GM23338 (cell line): ENCODE measurements at regions not wholly inside any gene's neighbourhood (a gene's known extent, or its start where the extent isn't known, plus 50 kb on each side); places are given as distances from the start of the nearest gene placed in this dataset.

Source experiments
- ATAC-seq: fragments of 200-7000 bp; cut with Tn5 transposase; 3 replicates; pipeline ENCODE4 v1.9.1; 2020
- DNase-seq: peaks from one replicate; pipeline ENCODE4 v3.0.0-alpha.2; 2015; ENCODE audit warnings: low spot score
- H2AFZ ChIP-seq: fragments of 200-600 bp; sonication (generic); 2 replicates; pipeline ENCODE4 v1.8.0; 2016; ENCODE audit warnings: antibody characterized with exemption, mild to moderate bottlenecking, moderate library complexity
- H3F3A ChIP-seq: fragments of 200-600 bp; sonication (generic); replicated peaks from 2 replicates; pipeline ENCODE4 v1.8.0; 2017; ENCODE audit warnings: antibody characterized with exemption, mixed run types, low read depth
- H3K27ac ChIP-seq: fragments of 200-600 bp; sonication (generic); 2 replicates; pipeline ENCODE4 v1.6.1; 2016; ENCODE audit warnings: low read depth
- H3K27me3 ChIP-seq: fragments of 200-600 bp; sonication (generic); 2 replicates; pipeline ENCODE4 v1.8.0; 2016; ENCODE audit warnings: mild to moderate bottlenecking, mixed run types, moderate library complexity; ENCODE audit not compliant: insufficient read depth
- H3K36me3 ChIP-seq: fragments of 200-600 bp; sonication (generic); 2 replicates; pipeline ENCODE4 v1.8.0; 2016; ENCODE audit warnings: mild to moderate bottlenecking; ENCODE audit not compliant: insufficient read depth
- H3K4me1 ChIP-seq: fragments of 200-600 bp; sonication (generic); 2 replicates; pipeline ENCODE4 v1.8.0; 2016; ENCODE audit warnings: mild to moderate bottlenecking, moderate library complexity; ENCODE audit not compliant: insufficient read depth
- H3K4me2 ChIP-seq: fragments of 200-600 bp; sonication (generic); 2 replicates; pipeline ENCODE4 v1.7.1; 2017; ENCODE audit warnings: mixed run types
- H3K4me3 ChIP-seq: fragments of 200-600 bp; sonication (generic); 2 replicates; pipeline ENCODE4 v1.6.1; 2016; ENCODE audit warnings: mixed run types
- H3K79me2 ChIP-seq: fragments of 200-600 bp; sonication (generic); replicated peaks from 2 replicates; pipeline ENCODE4 v1.8.0; 2017; ENCODE audit warnings: mild to moderate bottlenecking; ENCODE audit not compliant: insufficient read depth
- H3K9me2 ChIP-seq: fragments of 200-600 bp; sonication (generic); 2 replicates; pipeline ENCODE4 v1.8.0; 2017; ENCODE audit not compliant: insufficient read depth
- H4K20me1 ChIP-seq: fragments of 200-600 bp; sonication (generic); replicated peaks from 2 replicates; pipeline ENCODE4 v1.8.0; 2017; ENCODE audit warnings: mild to moderate bottlenecking; ENCODE audit not compliant: insufficient read depth
- H3K27ac Mint-ChIP-seq: 2 replicates; pipeline ENCODE4 v1.8.0; 2020; ENCODE audit warnings: inconsistent platforms, mild to moderate bottlenecking, moderate library complexity, mixed read lengths
- H3K27me3 Mint-ChIP-seq: 3 replicates; pipeline ENCODE4 v1.8.0; 2022; ENCODE audit warnings: low read depth, mild to moderate bottlenecking, moderate library complexity, mixed read lengths, inconsistent platforms; ENCODE audit not compliant: insufficient read depth, poor library complexity
- H3K36me3 Mint-ChIP-seq: 3 replicates; pipeline ENCODE4 v1.8.0; 2021; ENCODE audit warnings: low read depth, mild to moderate bottlenecking, inconsistent platforms, moderate library complexity, mixed read lengths
- H3K4me1 Mint-ChIP-seq: 3 replicates; pipeline ENCODE4 v1.8.0; 2020; ENCODE audit warnings: mild to moderate bottlenecking, inconsistent platforms, mixed read lengths
- H3K4me3 Mint-ChIP-seq: 3 replicates; pipeline ENCODE4 v1.8.0; 2021; ENCODE audit warnings: moderate library complexity, mild to moderate bottlenecking, inconsistent platforms, mixed read lengths
- H3K9me3 Mint-ChIP-seq: 3 replicates; pipeline ENCODE4 v1.8.0; 2020; ENCODE audit warnings: moderate library complexity, mild to moderate bottlenecking, inconsistent platforms, mixed read lengths
- CREB1 ChIP-seq: fragments of 250-450 bp; sonication (Bioruptor Pico); IDR thresholded peaks from 2 replicates; pipeline ENCODE4 v1.5.0; 2020; ENCODE audit warnings: low read depth, mild to moderate bottlenecking, moderate library complexity
- CTCF ChIP-seq, 2 experiments: fragments of 200-600 bp in 1 of 2; sonication (generic) in 1 of 2; conservative IDR thresholded peaks; 2 replicates each; pipeline versions ENCODE4 v1.5.1 to v1.6.1; 2016 to 2017; ENCODE audit warnings: antibody characterized with exemption in 2 of 2, low read depth in 2 of 2, mild to moderate bottlenecking in 2 of 2, moderate library complexity in 1 of 2
- EZH2 ChIP-seq: fragments of 200-600 bp; sonication (generic); IDR thresholded peaks from one replicate; pipeline ENCODE4 v1.8.0; 2017; ENCODE audit warnings: antibody characterized with exemption, mild to moderate bottlenecking, low read depth; ENCODE audit not compliant: unreplicated experiment
- JUNB ChIP-seq: IDR thresholded peaks from one replicate; pipeline ENCODE4 v1.6.1; 2016; ENCODE audit warnings: antibody characterized with exemption; ENCODE audit not compliant: unreplicated experiment
- NANOG ChIP-seq: IDR thresholded peaks from 2 replicates; pipeline ENCODE4 v1.6.1; 2016; ENCODE audit warnings: antibody characterized with exemption, borderline replicate concordance
- POLR2AphosphoS5 ChIP-seq: IDR thresholded peaks from 2 replicates; pipeline ENCODE4 v1.6.1; 2016; ENCODE audit warnings: antibody characterized with exemption, low read depth
- STAT1 ChIP-seq: IDR thresholded peaks from one replicate; pipeline ENCODE4 v1.6.1; 2016; ENCODE audit warnings: antibody characterized with exemption; ENCODE audit not compliant: unreplicated experiment
- ZNF114 ChIP-seq: fragments of 250-450 bp; sonication (Bioruptor Pico); IDR thresholded peaks from 2 replicates; pipeline ENCODE4 v1.5.0; 2020; ENCODE audit warnings: mild to moderate bottlenecking, moderate library complexity
- ZNF331 ChIP-seq: fragments of 250-450 bp; sonication (Bioruptor Pico); IDR thresholded peaks from 2 replicates; pipeline ENCODE4 v1.5.0; 2020; ENCODE audit warnings: low read depth, mild to moderate bottlenecking, moderate library complexity
- TF ChIP-seq, protein P1 (sequence below): IDR thresholded peaks from 2 replicates; pipeline ENCODE4 v1.6.1; 2016; ENCODE audit warnings: antibody characterized with exemption
- TF ChIP-seq, protein P2 (sequence below): IDR thresholded peaks from one replicate; pipeline ENCODE4 v1.6.1; 2018; ENCODE audit warnings: antibody characterized with exemption; ENCODE audit not compliant: unreplicated experiment
- TF ChIP-seq, protein P3 (sequence below): fragments of 250-450 bp; sonication (Bioruptor Pico); IDR thresholded peaks from 2 replicates; pipeline ENCODE4 v1.5.0; 2020; ENCODE audit warnings: mild to moderate bottlenecking, moderate library complexity

DNA sequence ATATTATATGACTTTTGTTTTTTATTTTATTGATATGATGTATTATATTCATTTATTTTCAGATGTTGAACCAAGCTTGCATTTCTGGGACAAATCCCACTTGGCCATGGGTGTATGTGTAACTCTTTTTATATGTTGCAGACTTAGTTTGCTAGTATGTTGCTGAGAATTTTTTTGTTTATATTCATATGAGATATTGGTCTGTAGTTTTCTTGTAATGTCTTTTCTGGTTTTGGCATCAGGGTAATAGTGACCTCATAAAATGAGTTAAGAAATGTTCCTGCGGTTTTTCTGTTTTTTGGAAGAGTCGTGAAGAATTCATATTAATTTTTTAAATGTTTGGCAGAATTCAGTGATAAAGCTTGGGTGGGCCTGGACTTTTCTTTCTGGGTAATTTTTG, 88.7 kb downstream of the ASB1 start (continued):
- TF ChIP-seq, protein P1, sequence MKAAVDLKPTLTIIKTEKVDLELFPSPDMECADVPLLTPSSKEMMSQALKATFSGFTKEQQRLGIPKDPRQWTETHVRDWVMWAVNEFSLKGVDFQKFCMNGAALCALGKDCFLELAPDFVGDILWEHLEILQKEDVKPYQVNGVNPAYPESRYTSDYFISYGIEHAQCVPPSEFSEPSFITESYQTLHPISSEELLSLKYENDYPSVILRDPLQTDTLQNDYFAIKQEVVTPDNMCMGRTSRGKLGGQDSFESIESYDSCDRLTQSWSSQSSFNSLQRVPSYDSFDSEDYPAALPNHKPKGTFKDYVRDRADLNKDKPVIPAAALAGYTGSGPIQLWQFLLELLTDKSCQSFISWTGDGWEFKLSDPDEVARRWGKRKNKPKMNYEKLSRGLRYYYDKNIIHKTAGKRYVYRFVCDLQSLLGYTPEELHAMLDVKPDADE = no peak
- TF ChIP-seq ZNF114 (CRISPR knock-in tag) = no peak
- TF ChIP-seq POLR2AphosphoS5 = no peak
- no peak for TF ChIP-seq EZH2
- TF ChIP-seq, protein P2, sequence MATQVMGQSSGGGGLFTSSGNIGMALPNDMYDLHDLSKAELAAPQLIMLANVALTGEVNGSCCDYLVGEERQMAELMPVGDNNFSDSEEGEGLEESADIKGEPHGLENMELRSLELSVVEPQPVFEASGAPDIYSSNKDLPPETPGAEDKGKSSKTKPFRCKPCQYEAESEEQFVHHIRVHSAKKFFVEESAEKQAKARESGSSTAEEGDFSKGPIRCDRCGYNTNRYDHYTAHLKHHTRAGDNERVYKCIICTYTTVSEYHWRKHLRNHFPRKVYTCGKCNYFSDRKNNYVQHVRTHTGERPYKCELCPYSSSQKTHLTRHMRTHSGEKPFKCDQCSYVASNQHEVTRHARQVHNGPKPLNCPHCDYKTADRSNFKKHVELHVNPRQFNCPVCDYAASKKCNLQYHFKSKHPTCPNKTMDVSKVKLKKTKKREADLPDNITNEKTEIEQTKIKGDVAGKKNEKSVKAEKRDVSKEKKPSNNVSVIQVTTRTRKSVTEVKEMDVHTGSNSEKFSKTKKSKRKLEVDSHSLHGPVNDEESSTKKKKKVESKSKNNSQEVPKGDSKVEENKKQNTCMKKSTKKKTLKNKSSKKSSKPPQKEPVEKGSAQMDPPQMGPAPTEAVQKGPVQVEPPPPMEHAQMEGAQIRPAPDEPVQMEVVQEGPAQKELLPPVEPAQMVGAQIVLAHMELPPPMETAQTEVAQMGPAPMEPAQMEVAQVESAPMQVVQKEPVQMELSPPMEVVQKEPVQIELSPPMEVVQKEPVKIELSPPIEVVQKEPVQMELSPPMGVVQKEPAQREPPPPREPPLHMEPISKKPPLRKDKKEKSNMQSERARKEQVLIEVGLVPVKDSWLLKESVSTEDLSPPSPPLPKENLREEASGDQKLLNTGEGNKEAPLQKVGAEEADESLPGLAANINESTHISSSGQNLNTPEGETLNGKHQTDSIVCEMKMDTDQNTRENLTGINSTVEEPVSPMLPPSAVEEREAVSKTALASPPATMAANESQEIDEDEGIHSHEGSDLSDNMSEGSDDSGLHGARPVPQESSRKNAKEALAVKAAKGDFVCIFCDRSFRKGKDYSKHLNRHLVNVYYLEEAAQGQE = no peak
- no peak for TF ChIP-seq CTCF (conservative IDR thresholded peaks at IDR 0.05; ENCODE audit: low read depth in 2 of 2)
- TF ChIP-seq CREB1 = no peak
- TF ChIP-seq JUNB = no peak

DNA sequence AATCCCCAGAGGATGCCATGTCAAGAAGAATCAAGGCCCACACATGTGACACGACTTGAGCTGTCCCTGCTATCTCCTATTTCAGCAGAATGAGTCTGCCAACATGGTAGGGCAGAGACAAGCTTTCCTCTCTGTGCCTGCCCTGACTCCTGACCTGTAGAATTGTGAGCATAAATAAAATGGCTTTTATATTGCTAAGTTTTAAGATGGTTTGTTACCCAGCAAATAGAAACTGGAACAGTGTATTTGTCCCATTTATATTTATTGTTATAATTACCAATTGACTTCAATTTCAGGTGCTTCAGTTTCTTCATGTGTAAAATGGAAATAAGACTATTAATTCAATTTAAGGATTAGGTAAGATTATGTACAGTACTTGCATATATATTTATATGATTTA, 90.5 kb downstream of the ASB1 start:
- no peaks in the 10 kb centered on the region for H3K4me1 Mint-ChIP-seq
- H3K9me3 Mint-ChIP-seq = peaks cover 9% of the 10 kb centered on the region; the same call in 2 of the 3 replicates
- ATAC-seq (no peak), DNase-seq (no peak)
- H3K27me3 ChIP-seq = no peaks in the 10 kb centered on the region
- H3K79me2 ChIP-seq = no peaks in the 10 kb centered on the region
- H3K4me2 ChIP-seq = no peak overlapping the region
- no peak overlapping the region for H2AFZ ChIP-seq
- H3K27ac Mint-ChIP-seq = no peak overlapping the region
- H3K9me2 ChIP-seq = peaks cover 4% of the 10 kb centered on the region; the same call in 1 of the 2 replicates
- H3K36me3 Mint-ChIP-seq = 0 out of 3 replicates have a peak, but pooled peaks cover 3% of the 10 kb centered on the region
- H3K4me3 Mint-ChIP-seq = no peak overlapping the region
- no peaks in the 10 kb centered on the region for H4K20me1 ChIP-seq
- no peaks in the 10 kb centered on the region for H3K4me1 ChIP-seq
- no peak overlapping the region for H3K4me3 ChIP-seq
- no peak overlapping the region for H3K27ac ChIP-seq
- no peaks in the 10 kb centered on the region for H3F3A ChIP-seq
- H3K27me3 Mint-ChIP-seq = peaks cover 7% of the 10 kb centered on the region
- no peaks in the 10 kb centered on the region for H3K36me3 ChIP-seq
- no peak for TF ChIP-seq ZNF331 (CRISPR knock-in tag)
- TF ChIP-seq NANOG = no peak
- TF ChIP-seq, protein P3, sequence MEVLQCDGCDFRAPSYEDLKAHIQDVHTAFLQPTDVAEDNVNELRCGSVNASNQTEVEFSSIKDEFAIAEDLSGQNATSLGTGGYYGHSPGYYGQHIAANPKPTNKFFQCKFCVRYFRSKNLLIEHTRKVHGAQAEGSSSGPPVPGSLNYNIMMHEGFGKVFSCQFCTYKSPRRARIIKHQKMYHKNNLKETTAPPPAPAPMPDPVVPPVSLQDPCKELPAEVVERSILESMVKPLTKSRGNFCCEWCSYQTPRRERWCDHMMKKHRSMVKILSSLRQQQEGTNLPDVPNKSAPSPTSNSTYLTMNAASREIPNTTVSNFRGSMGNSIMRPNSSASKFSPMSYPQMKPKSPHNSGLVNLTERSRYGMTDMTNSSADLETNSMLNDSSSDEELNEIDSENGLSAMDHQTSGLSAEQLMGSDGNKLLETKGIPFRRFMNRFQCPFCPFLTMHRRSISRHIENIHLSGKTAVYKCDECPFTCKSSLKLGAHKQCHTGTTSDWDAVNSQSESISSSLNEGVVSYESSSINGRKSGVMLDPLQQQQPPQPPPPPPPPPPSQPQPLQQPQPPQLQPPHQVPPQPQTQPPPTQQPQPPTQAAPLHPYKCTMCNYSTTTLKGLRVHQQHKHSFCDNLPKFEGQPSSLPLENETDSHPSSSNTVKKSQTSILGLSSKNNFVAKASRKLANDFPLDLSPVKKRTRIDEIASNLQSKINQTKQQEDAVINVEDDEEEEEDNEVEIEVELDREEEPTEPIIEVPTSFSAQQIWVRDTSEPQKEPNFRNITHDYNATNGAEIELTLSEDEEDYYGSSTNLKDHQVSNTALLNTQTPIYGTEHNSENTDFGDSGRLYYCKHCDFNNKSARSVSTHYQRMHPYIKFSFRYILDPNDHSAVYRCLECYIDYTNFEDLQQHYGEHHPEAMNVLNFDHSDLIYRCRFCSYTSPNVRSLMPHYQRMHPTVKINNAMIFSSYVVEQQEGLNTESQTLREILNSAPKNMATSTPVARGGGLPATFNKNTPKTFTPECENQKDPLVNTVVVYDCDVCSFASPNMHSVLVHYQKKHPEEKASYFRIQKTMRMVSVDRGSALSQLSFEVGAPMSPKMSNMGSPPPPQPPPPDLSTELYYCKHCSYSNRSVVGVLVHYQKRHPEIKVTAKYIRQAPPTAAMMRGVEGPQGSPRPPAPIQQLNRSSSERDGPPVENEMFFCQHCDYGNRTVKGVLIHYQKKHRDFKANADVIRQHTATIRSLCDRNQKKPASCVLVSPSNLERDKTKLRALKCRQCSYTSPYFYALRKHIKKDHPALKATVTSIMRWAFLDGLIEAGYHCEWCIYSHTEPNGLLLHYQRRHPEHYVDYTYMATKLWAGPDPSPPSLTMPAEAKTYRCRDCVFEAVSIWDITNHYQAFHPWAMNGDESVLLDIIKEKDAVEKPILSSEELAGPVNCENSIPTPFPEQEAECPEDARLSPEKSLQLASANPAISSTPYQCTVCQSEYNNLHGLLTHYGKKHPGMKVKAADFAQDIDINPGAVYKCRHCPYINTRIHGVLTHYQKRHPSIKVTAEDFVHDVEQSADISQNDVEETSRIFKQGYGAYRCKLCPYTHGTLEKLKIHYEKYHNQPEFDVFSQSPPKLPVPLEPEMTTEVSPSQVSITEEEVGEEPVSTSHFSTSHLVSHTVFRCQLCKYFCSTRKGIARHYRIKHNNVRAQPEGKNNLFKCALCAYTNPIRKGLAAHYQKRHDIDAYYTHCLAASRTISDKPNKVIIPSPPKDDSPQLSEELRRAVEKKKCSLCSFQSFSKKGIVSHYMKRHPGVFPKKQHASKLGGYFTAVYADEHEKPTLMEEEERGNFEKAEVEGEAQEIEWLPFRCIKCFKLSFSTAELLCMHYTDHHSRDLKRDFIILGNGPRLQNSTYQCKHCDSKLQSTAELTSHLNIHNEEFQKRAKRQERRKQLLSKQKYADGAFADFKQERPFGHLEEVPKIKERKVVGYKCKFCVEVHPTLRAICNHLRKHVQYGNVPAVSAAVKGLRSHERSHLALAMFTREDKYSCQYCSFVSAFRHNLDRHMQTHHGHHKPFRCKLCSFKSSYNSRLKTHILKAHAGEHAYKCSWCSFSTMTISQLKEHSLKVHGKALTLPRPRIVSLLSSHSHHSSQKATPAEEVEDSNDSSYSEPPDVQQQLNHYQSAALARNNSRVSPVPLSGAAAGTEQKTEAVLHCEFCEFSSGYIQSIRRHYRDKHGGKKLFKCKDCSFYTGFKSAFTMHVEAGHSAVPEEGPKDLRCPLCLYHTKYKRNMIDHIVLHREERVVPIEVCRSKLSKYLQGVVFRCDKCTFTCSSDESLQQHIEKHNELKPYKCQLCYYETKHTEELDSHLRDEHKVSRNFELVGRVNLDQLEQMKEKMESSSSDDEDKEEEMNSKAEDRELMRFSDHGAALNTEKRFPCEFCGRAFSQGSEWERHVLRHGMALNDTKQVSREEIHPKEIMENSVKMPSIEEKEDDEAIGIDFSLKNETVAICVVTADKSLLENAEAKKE (CRISPR knock-in tag) = no peak
- no peak for TF ChIP-seq ZNF114 (CRISPR knock-in tag)
- TF ChIP-seq, protein P1 = no peak
- TF ChIP-seq STAT1 = no peak
